Esophagus muscularis mucosa (tissue), 4 donors: ENCODE measurements at regions not wholly inside any gene's neighbourhood (a gene's known extent, or its start where the extent isn't known, plus 50 kb on each side); places are given as distances from the start of the nearest gene placed in this dataset.
"Not testable (repeated sequence)": the region's sequence is repeated elsewhere in the genome, so short reads cannot be mapped to it uniquely, and the experiment has no call there.

ENCODE experiments used
- DNase-seq: peaks from one replicate; pipeline ENCODE4 v3.0.0-alpha.2; 2017; ENCODE audit errors: extremely low spot score
- H3K27ac ChIP-seq, 4 donors: fragments of 200-600 bp; sonication (generic); replicated peaks in 1 of 4; 1 replicate in 3 of 4; 2 replicates in 1 of 4; pipeline ENCODE4 v1.5.1; 2016 to 2019; ENCODE audit warnings: mild to moderate bottlenecking in 1 of 4
- H3K27me3 ChIP-seq, 4 donors: fragments of 200-600 bp; sonication (generic); one replicate each; pipeline versions ENCODE4 v1.5.1 to v1.6.0; 2016 to 2019
- H3K36me3 ChIP-seq, 4 donors: fragments of 200-600 bp; sonication (generic); one replicate each; pipeline ENCODE4 v1.5.1; 2016 to 2019
- H3K4me1 ChIP-seq, 4 donors: fragments of 200-600 bp; sonication (generic); one replicate each; pipeline ENCODE4 v1.5.1; 2016 to 2019
- H3K4me3 ChIP-seq, 4 donors: fragments of 200-600 bp; sonication (generic); 1 replicate in 2 of 4; 2 replicates in 2 of 4; pipeline ENCODE4 v1.5.1; 2016 to 2019; ENCODE audit warnings: mild to moderate bottlenecking in 4 of 4, moderate library complexity in 1 of 4
- H3K9me3 ChIP-seq, 4 donors: fragments of 200-600 bp; sonication (generic); 1 replicate in 3 of 4; 2 replicates in 1 of 4; pipeline ENCODE4 v1.5.1; 2016 to 2019
- EP300 ChIP-seq: sonication (generic); formaldehyde crosslinking; IDR thresholded peaks from one replicate; pipeline ENCODE4 v1.6.1; 2017; ENCODE audit warnings: antibody characterized with exemption
- POLR2A ChIP-seq: fragments of 450-650 bp; IDR thresholded peaks from one replicate; pipeline ENCODE4 v1.6.1; 2017; ENCODE audit warnings: antibody characterized with exemption, moderate library complexity, mild to moderate bottlenecking, low read depth
- POLR2AphosphoS5 ChIP-seq, 2 donors: sonication (generic); formaldehyde crosslinking; IDR thresholded peaks; one replicate each; pipeline ENCODE4 v1.6.1; 2017; ENCODE audit warnings: antibody characterized with exemption in 2 of 2
- WGBS: methylation state at CpG from one replicate; pipeline ENCODE4 v1.1.5; 2018; 5-methylcytosine and 5-hydroxymethylcytosine counted together
- intact Hi-C: fragments of 100-400 bp; cut with DNase I; formaldehyde crosslinking; loops from one replicate; pipeline ENCODE4 v1.15.1; 2023
- TF ChIP-seq, protein P1 (sequence below), 3 experiments: fragments of 200-600 bp in 2 of 3; fragments of 450-650 bp in 1 of 3; sonication (generic) in 2 of 3; IDR thresholded peaks; one replicate each; pipeline ENCODE4 v1.5.1; 2017 to 2019; ENCODE audit warnings: antibody characterized with exemption in 3 of 3, mild to moderate bottlenecking in 2 of 3, moderate library complexity in 1 of 3

DNA sequence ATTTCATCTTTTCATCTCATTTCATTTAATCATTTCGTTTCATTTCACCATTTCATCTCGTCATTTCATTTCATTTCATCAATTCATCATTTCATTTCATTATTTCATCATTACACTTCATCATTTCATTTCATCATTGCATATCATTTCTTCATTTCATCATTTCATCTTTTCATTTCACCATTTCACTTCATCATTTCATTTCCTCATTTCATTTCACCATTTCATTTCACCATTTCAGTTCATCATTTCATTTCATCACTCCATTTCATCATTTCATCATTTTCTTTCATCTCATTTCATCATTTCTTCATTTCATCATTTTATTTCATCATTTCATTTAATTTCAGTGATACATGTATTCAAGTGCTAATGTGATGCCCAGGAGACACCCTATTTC is 127.1 kb downstream of the ANKRD30BL start:
- TF ChIP-seq POLR2A (no peak), EP300 (no peak), POLR2AphosphoS5 (IDR thresholded peaks at IDR 0.05) (no peak)
- TF ChIP-seq, protein P1, sequence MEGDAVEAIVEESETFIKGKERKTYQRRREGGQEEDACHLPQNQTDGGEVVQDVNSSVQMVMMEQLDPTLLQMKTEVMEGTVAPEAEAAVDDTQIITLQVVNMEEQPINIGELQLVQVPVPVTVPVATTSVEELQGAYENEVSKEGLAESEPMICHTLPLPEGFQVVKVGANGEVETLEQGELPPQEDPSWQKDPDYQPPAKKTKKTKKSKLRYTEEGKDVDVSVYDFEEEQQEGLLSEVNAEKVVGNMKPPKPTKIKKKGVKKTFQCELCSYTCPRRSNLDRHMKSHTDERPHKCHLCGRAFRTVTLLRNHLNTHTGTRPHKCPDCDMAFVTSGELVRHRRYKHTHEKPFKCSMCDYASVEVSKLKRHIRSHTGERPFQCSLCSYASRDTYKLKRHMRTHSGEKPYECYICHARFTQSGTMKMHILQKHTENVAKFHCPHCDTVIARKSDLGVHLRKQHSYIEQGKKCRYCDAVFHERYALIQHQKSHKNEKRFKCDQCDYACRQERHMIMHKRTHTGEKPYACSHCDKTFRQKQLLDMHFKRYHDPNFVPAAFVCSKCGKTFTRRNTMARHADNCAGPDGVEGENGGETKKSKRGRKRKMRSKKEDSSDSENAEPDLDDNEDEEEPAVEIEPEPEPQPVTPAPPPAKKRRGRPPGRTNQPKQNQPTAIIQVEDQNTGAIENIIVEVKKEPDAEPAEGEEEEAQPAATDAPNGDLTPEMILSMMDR (IDR thresholded peaks at IDR 0.05): no peak
- Histone ChIP-seq H3K27ac (no peak overlapping the region), H3K4me3 (no peak overlapping the region), H3K27me3 (peaks cover 0 to 30% (median 17%) of the 10 kb centered on the region in 4 donors), H3K36me3 (no peaks in the 10 kb centered on the region), H3K4me1 (peaks cover 0 to 17% (median 16%) of the 10 kb centered on the region in 4 donors), H3K9me3 (no peaks in the 10 kb centered on the region)
- 71% methylated on average over 2 of the region's 2 CpGs for WGBS
- intact Hi-C loops: no loop called here
- DNase-seq: no peak

DNA sequence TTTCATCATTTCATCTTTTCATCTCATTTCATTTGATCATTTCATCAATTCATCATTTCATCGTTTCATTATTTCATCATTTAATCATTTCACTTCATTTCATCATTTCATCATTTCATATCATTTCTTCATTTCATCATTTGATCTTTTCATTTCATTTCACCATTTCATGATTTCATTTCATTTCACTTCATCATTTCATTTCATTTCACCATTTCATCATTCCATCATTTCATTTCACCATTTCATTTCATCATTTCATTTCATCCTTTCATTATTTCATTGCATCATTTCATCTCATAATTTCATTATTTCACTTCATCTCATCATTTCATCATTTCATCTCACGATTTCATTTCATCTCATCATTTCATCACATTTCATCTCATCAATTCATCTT is 127.8 kb downstream of the ANKRD30BL start:
- intact Hi-C loops: no loop called here

DNA sequence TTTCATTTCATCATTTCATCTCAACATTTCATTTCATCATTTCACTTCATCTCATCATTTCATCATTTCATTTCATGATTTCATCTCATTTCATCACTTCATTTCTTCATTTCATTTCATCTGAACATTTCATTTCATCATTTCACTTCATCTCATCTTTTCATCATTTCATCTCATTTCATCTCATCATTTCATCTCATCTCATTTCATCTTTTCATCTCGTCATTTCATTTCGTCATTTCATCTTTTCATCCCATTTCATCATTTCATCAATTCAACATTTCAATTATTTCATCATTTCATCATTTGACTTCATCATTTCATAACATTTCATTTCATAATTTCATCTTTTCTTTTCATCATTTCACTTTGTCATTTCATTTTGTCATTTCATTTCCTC is 128.4 kb downstream of the ANKRD30BL start:
- H3K4me1 ChIP-seq: peaks cover 0 to 11% (median 10%) of the 10 kb centered on the region in 4 donors
- no peaks in the 10 kb centered on the region for H3K9me3 ChIP-seq
- H3K4me3 ChIP-seq: no peak overlapping the region
- no peak for DNase-seq
- H3K27me3 ChIP-seq: peaks cover 0 to 17% (median 11%) of the 10 kb centered on the region in 4 donors
- 91% methylated on average over 2 of the region's 2 CpGs for WGBS
- no peak overlapping the region for H3K27ac ChIP-seq
- no peak for TF ChIP-seq POLR2A
- TF ChIP-seq, protein P1 (IDR thresholded peaks at IDR 0.05): no peak
- no peak for TF ChIP-seq EP300
- no peak for TF ChIP-seq POLR2AphosphoS5 (IDR thresholded peaks at IDR 0.05)
- no peaks in the 10 kb centered on the region for H3K36me3 ChIP-seq
- intact Hi-C loops: no loop called here

More for the DNA sequence above, 127.8 kb downstream of the ANKRD30BL start:
- H3K27me3 ChIP-seq: peaks cover 0 to 23% (median 13%) of the 10 kb centered on the region in 4 donors
- no peak overlapping the region for H3K4me3 ChIP-seq
- no peak for DNase-seq
- H3K9me3 ChIP-seq: no peaks in the 10 kb centered on the region
- H3K4me1 ChIP-seq: peaks cover 0 to 17% (median 16%) of the 10 kb centered on the region in 4 donors
- WGBS: 88% methylated on average over 2 of the region's 2 CpGs
- TF ChIP-seq, protein P1 (IDR thresholded peaks at IDR 0.05): no peak
- no peak overlapping the region for H3K27ac ChIP-seq
- H3K36me3 ChIP-seq: no peaks in the 10 kb centered on the region

GRCh38 chr2:132012046-132012445 is 149.7 kb downstream of the ANKRD30BL start:
- 53% methylated on average over 1 of the region's 1 CpG for WGBS
- intact Hi-C loops: not testable (repeated sequence)

DNA sequence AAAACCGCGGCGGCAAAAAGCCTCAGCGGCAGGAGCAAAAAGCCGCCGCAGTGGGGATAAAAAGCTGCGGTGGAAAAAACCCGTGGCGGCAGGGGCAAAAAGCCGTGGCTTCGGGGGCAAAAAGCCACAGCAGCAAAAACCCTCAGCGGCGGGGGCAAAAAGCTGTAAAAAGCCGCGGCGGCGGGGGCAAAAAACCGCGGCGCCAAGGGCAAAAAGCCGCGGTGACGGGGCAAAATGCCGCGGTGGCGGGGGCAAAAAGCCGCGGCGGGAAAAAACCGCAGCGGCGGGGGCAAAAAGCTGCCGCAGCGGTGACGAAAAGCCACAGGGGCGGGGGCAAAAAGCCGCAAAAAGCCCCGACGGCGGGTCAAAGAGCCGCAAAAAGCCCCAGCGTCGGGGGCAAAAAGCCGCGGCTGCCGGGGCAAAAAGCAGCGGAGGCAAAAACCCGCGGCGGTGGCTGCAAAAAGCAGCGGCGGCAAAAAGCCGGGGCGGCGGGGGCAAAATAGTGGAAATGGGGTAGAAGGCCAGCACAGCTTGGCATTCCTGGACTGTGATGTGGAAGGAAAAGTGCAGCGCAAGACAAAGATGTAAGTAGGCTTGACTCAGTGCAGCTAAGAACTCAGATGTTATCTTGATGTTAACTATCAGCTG is 151.8 kb downstream of the ANKRD30BL start:
- DNase-seq: no peak
- Histone ChIP-seq H3K27me3 (peaks cover 0 to 26% (median 13%) of the 10 kb centered on the region in 4 donors), H3K27ac (no peak overlapping the region), H3K4me3 (peak overlapping the region; percentile 41 to 47 (median 44)), H3K9me3 (no peaks in the 10 kb centered on the region), H3K4me1 (peaks cover 0 to 11% (median 8%) of the 10 kb centered on the region in 4 donors), H3K36me3 (no peaks in the 10 kb centered on the region)
- 3% methylated on average over 54 of the region's 56 CpGs for WGBS
- TF ChIP-seq POLR2AphosphoS5 (IDR thresholded peaks at IDR 0.05) (no peak), EP300 (no peak), POLR2A (no peak)
- TF ChIP-seq, protein P1 (IDR thresholded peaks at IDR 0.05): no peak
- intact Hi-C loops: no loop called here

More at GRCh38 chr2:132012046-132012445, 149.7 kb downstream of the ANKRD30BL start:
- not testable (repeated sequence) for H3K27ac ChIP-seq, H3K9me3 ChIP-seq, H3K36me3 ChIP-seq, H3K4me3 ChIP-seq, DNase-seq
- peaks cover 0 to 11% (median 8%) of the 10 kb centered on the region in 4 donors for H3K4me1 ChIP-seq
- H3K27me3 ChIP-seq: peaks cover 0 to 26% (median 13%) of the 10 kb centered on the region in 4 donors
